HepG2 (cell line): ENCODE measurements at regions not wholly inside any gene's neighbourhood (a gene's known extent, or its start where the extent isn't known, plus 50 kb on each side); places are given as distances from the start of the nearest gene placed in this dataset.

Experiments
- ATAC-seq: fragments of 200-7000 bp; cut with Tn5 transposase; 3 replicates; pipeline ENCODE4 v1.9.1; 2020; ENCODE audit warnings: mild to moderate bottlenecking, moderate library complexity
- BruUV-seq: library from RNA; stranded (reverse); fragments of 400-500 nt; replicated peaks from 2 replicates; lab custom pipeline; 2021; lab: Mats Ljungman, UMichigan
- CTCF ChIA-PET: fragments of 300-600 bp; formaldehyde crosslinking; extraction: SDS; loops from one replicate; lab custom pipeline; 2021; ENCODE audit warnings: low total read pairs, inconsistent platforms, low intra/inter-chr PET ratio; lab: Yijun Ruan, JAX
- POLR2A ChIA-PET: fragments of 350-600 bp; sonication (Branson Sonifier 250); formaldehyde crosslinking; loops from one replicate; lab custom pipeline; 2020; ENCODE audit warnings: antibody characterized with exemption, inconsistent platforms; lab: Yijun Ruan, JAX
- DNase-seq: peaks from one replicate; pipeline ENCODE4 v3.0.0-alpha.2; 2015; ENCODE audit warnings: low spot score
- FAIRE-seq: peaks from 3 replicates; lab custom pipeline; 2011; peaks lifted over from hg19 to GRCh38; lab: Jason Lieb, UNC
- H2AFZ ChIP-seq: one replicate; pipeline ENCODE4 v1.6.1; 2011; ENCODE audit warnings: low read length, inconsistent platforms
- H3K27ac ChIP-seq: fragments of 300-600 bp; 3 replicates; pipeline ENCODE4 v1.8.0; 2011; ENCODE audit warnings: mixed run types, mild to moderate bottlenecking, mixed read lengths, low read length, inconsistent platforms; ENCODE audit not compliant: insufficient read depth; ENCODE audit errors: extremely low read length
- H3K27me3 ChIP-seq, 2 experiments: fragments of 200-600 bp in 1 of 2; 2 replicates in 1 of 2; 3 replicates in 1 of 2; pipeline versions ENCODE4 v1.6.0 to v1.8.0; 2011; ENCODE audit warnings: low read length in 2 of 2, mild to moderate bottlenecking in 2 of 2, moderate library complexity in 2 of 2, inconsistent platforms in 1 of 2; ENCODE audit not compliant: insufficient read depth in 2 of 2, control insufficient read depth in 1 of 2
- H3K36me3 ChIP-seq, 2 experiments: fragments of 200-600 bp in 1 of 2; replicated peaks in 1 of 2; 2 replicates in 1 of 2; 3 replicates in 1 of 2; pipeline versions ENCODE4 v1.5.1 to v1.8.0; 2011; ENCODE audit warnings: low read length in 2 of 2, inconsistent platforms in 1 of 2; ENCODE audit not compliant: insufficient read depth in 2 of 2, control insufficient read depth in 1 of 2
- H3K4me1 ChIP-seq: 2 replicates; pipeline ENCODE4 v1.5.1; 2012; ENCODE audit warnings: low read length, inconsistent platforms; ENCODE audit not compliant: insufficient read depth
- H3K4me2 ChIP-seq: 2 replicates; pipeline ENCODE4 v1.6.0; 2011; ENCODE audit warnings: low read depth, low read length, inconsistent platforms
- H3K4me3 ChIP-seq, 3 experiments: fragments of 200-600 bp in 1 of 3; sonication (generic), shearing (Covaris generic) in 1 of 3; replicated peaks in 1 of 3; 2 replicates each; pipeline ENCODE4 v1.5.1; 2011 to 2016; ENCODE audit warnings: low read length in 3 of 3, inconsistent platforms in 2 of 3, low read depth in 2 of 3, mild to moderate bottlenecking in 2 of 3, control low read depth in 1 of 3, mixed read lengths in 1 of 3; ENCODE audit not compliant: insufficient read depth in 1 of 3
- H3K79me2 ChIP-seq: one replicate; pipeline ENCODE4 v1.6.1; 2011; ENCODE audit warnings: low read length, inconsistent platforms; ENCODE audit not compliant: insufficient read depth
- H3K9ac ChIP-seq: 2 replicates; pipeline ENCODE4 v1.6.0; 2011; ENCODE audit warnings: mild to moderate bottlenecking, low read depth, low read length, inconsistent platforms; ENCODE audit not compliant: insufficient read depth
- H3K9me3 ChIP-seq: 2 replicates; pipeline ENCODE4 v1.5.1; 2012; ENCODE audit warnings: mild to moderate bottlenecking, low read length
- H4K20me1 ChIP-seq: 2 replicates; pipeline ENCODE4 v1.6.0; 2011; ENCODE audit warnings: inconsistent platforms, mild to moderate bottlenecking, low read length, moderate library complexity; ENCODE audit not compliant: insufficient read depth
- EEA1 ChIP-seq: sonication (generic); formaldehyde crosslinking; IDR thresholded peaks from 2 replicates; pipeline ENCODE4 v1.5.1; 2020; ENCODE audit warnings: mild to moderate bottlenecking, missing genetic modification reagents, borderline replicate concordance
- GATA4 ChIP-seq: sonication (generic); IDR thresholded peaks from 2 replicates; pipeline ENCODE4 v1.6.1; 2016; ENCODE audit warnings: antibody characterized with exemption, low read depth, borderline replicate concordance
- GLI4 ChIP-seq: sonication (generic); formaldehyde crosslinking; IDR thresholded peaks from 2 replicates; pipeline ENCODE4 v1.5.1; 2020; ENCODE audit warnings: missing genetic modification reagents, mild to moderate bottlenecking, moderate library complexity, borderline replicate concordance
- JUND ChIP-seq: sonication (generic); formaldehyde crosslinking; IDR thresholded peaks from 2 replicates; pipeline ENCODE4 v1.8.0; 2022; ENCODE audit warnings: mild to moderate bottlenecking, missing genetic modification reagents
- KLF9 ChIP-seq: IDR thresholded peaks from 2 replicates; pipeline ENCODE4 v1.6.1; 2016; ENCODE audit warnings: low read depth
- NCOA1 ChIP-seq: sonication (generic); formaldehyde crosslinking; IDR thresholded peaks from 2 replicates; pipeline ENCODE4 v1.9.0; 2021; ENCODE audit warnings: missing genetic modification reagents
- PHF20 ChIP-seq: sonication (generic); formaldehyde crosslinking; IDR thresholded peaks from 2 replicates; pipeline ENCODE4 v1.5.0; 2020; ENCODE audit warnings: mild to moderate bottlenecking, missing genetic modification reagents
- THAP11 ChIP-seq: IDR thresholded peaks from 2 replicates; pipeline ENCODE4 v1.6.1; 2016; ENCODE audit warnings: missing biosample characterization, missing genetic modification reagents
- TMF1 ChIP-seq: sonication (generic); formaldehyde crosslinking; IDR thresholded peaks from 2 replicates; pipeline ENCODE4 v1.8.1; 2022; ENCODE audit warnings: low read depth, missing genetic modification reagents
- ZBTB8A ChIP-seq: sonication (generic); formaldehyde crosslinking; IDR thresholded peaks from 2 replicates; pipeline ENCODE4 v1.4.0; 2020; ENCODE audit warnings: mild to moderate bottlenecking, low read depth, missing genetic modification reagents, borderline replicate concordance
- ZNF225 ChIP-seq: sonication (generic); formaldehyde crosslinking; IDR thresholded peaks from 2 replicates; pipeline ENCODE4 v1.4.0; 2020; ENCODE audit warnings: mild to moderate bottlenecking, missing genetic modification reagents
- ZNF274 ChIP-seq: sonication (generic); formaldehyde crosslinking; IDR thresholded peaks from 2 replicates; pipeline ENCODE4 v1.5.1; 2020; ENCODE audit warnings: mild to moderate bottlenecking, missing genetic modification reagents
- ZNF670 ChIP-seq: sonication (generic); formaldehyde crosslinking; IDR thresholded peaks from 2 replicates; pipeline ENCODE4 v1.8.0; 2022; ENCODE audit warnings: mild to moderate bottlenecking, missing genetic modification reagents, borderline replicate concordance
- ZNF788 ChIP-seq: sonication (generic); formaldehyde crosslinking; IDR thresholded peaks from 2 replicates; pipeline ENCODE4 v1.5.0; 2020; ENCODE audit warnings: mild to moderate bottlenecking, missing genetic modification reagents, borderline replicate concordance
- WGBS: methylation state at CpG from one replicate; pipeline ENCODE4 v1.1.6; 2017; ENCODE audit warnings: low lambda C conversion rate; 5-methylcytosine and 5-hydroxymethylcytosine counted together
- in situ Hi-C: cut with HindIII; loops from 2 replicates; pipeline ENCODE4 v1.10.0; 2017; ENCODE audit warnings: low pct_unique_long_range_greater_than_20kb; ENCODE audit not compliant: extremely low pct_ligation_motif_present
- intact Hi-C: fragments of 100-400 bp; cut with micrococcal nuclease; formaldehyde crosslinking; loops from one replicate; pipeline ENCODE4 v1.10.0; 2022; ENCODE audit not compliant: unreplicated experiment
- TF ChIP-seq, protein P1 (sequence below): fragments of 450-650 bp; IDR thresholded peaks from 2 replicates; pipeline ENCODE4 v1.6.1; 2017

- H3K79me2 ChIP-seq = no peaks in the 10 kb centered on the region
- ATAC-seq (no peak), DNase-seq (no peak), FAIRE-seq (no peak)
- H2AFZ ChIP-seq = no peak overlapping the region
- no peaks in the 10 kb centered on the region for H4K20me1 ChIP-seq
- in situ Hi-C loops (no loop called here), intact Hi-C loops (no loop called here)
- no peak overlapping the region for H3K4me3 ChIP-seq
- H3K4me1 ChIP-seq = no peaks in the 10 kb centered on the region
- 50% methylated on average over 4 of the region's 4 CpGs for WGBS
- H3K9ac ChIP-seq = no peak overlapping the region
- BruUV-seq = no TSS peak
- no peaks in the 10 kb centered on the region for H3K36me3 ChIP-seq
- POLR2A ChIA-PET = no interaction called here
- CTCF ChIA-PET = no interaction called here
- no peaks in the 10 kb centered on the region for H3K9me3 ChIP-seq
- H3K4me2 ChIP-seq = no peak overlapping the region
- TF ChIP-seq TMF1 (CRISPR knock-in tag) (no peak), PHF20 (no peak), GATA4 (no peak), ZNF225 (no peak), ZBTB8A (no peak), ZNF274 (CRISPR knock-in tag) (no peak)
- TF ChIP-seq, all 625 proteins: peak for 0
- Histone ChIP-seq H3K27ac (no peak overlapping the region), H3K27me3 (no peaks in the 10 kb centered on the region)
Observed at GRCh38 chrX:16320765-16321355, 153.6 kb downstream of the MAGEB17 start.

GRCh38 chrX:16333453-16333852 is 166.2 kb downstream of the MAGEB17 start:
- POLR2A ChIA-PET = no interaction called here
- H3K4me3 ChIP-seq = no peak overlapping the region
- no peaks in the 10 kb centered on the region for H3K4me1 ChIP-seq
- in situ Hi-C loops (no loop called here), intact Hi-C loops (no loop called here)
- no peak overlapping the region for H3K4me2 ChIP-seq
- 80% methylated on average over 7 of the region's 7 CpGs for WGBS
- no peak overlapping the region for H2AFZ ChIP-seq
- H3K9ac ChIP-seq = no peak overlapping the region
- no peaks in the 10 kb centered on the region for H3K36me3 ChIP-seq
- CTCF ChIA-PET = no interaction called here
- H3K79me2 ChIP-seq = no peaks in the 10 kb centered on the region
- no peak for ATAC-seq
- no TSS peak for BruUV-seq
- no peaks in the 10 kb centered on the region for H3K9me3 ChIP-seq
- no peaks in the 10 kb centered on the region for H3K27me3 ChIP-seq
- TF ChIP-seq THAP11 (no peak), EEA1 (CRISPR knock-in tag) (no peak), ZNF788 (CRISPR knock-in tag) (no peak), GLI4 (no peak), ZNF670 (CRISPR knock-in tag) (no peak), KLF9 (CRISPR knock-in tag) (no peak), JUND (CRISPR knock-in tag) (no peak), NCOA1 (CRISPR knock-in tag) (no peak)
- TF ChIP-seq, protein P1, sequence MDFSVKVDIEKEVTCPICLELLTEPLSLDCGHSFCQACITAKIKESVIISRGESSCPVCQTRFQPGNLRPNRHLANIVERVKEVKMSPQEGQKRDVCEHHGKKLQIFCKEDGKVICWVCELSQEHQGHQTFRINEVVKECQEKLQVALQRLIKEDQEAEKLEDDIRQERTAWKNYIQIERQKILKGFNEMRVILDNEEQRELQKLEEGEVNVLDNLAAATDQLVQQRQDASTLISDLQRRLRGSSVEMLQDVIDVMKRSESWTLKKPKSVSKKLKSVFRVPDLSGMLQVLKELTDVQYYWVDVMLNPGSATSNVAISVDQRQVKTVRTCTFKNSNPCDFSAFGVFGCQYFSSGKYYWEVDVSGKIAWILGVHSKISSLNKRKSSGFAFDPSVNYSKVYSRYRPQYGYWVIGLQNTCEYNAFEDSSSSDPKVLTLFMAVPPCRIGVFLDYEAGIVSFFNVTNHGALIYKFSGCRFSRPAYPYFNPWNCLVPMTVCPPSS = no peak
- no peak for FAIRE-seq
- no peaks in the 10 kb centered on the region for H4K20me1 ChIP-seq
- DNase-seq = no peak
- H3K27ac ChIP-seq = no peak overlapping the region
